ENCODE measurements at regions not wholly inside any gene's neighbourhood (a gene's known extent, or its start where the extent isn't known, plus 50 kb on each side); places are given as distances from the start of the nearest gene placed in this dataset.
"Not testable (repeated sequence)": the region's sequence is repeated elsewhere in the genome, so short reads cannot be mapped to it uniquely, and the experiment has no call there.

- Mint-ChIP-seq H3K4me3 (no peak overlapping the region), H3K27me3 (no peaks in the 10 kb centered on the region), H3K36me3 (ENCODE audit: low read depth) (no peaks in the 10 kb centered on the region), H3K4me1 (no peaks in the 10 kb centered on the region), H3K27ac (no peak overlapping the region)
- no peak for DNase-seq
- no peak for ATAC-seq
- no peaks in the 10 kb centered on the region for H3K9me3 ChIP-seq (ENCODE audit: control insufficient read depth, low read length, poor library complexity, severe bottlenecking)
Observed at GRCh38 chr2:139600166-139600565, 820.0 kb upstream of the NXPH2 start.

- H3K4me1 Mint-ChIP-seq = no peaks in the 10 kb centered on the region
- H3K27ac Mint-ChIP-seq = no peak overlapping the region
- DNase-seq = no peak
- H3K27me3 Mint-ChIP-seq = no peaks in the 10 kb centered on the region
- ATAC-seq = no peak
- no peaks in the 10 kb centered on the region for H3K36me3 Mint-ChIP-seq (ENCODE audit: low read depth)
- no peak overlapping the region for H3K4me3 Mint-ChIP-seq
- no peaks in the 10 kb centered on the region for H3K9me3 ChIP-seq (ENCODE audit: control insufficient read depth, low read length, poor library complexity, severe bottlenecking)
Observed at GRCh38 chr2:139585101-139585500, 804.9 kb upstream of the NXPH2 start.

DNA sequence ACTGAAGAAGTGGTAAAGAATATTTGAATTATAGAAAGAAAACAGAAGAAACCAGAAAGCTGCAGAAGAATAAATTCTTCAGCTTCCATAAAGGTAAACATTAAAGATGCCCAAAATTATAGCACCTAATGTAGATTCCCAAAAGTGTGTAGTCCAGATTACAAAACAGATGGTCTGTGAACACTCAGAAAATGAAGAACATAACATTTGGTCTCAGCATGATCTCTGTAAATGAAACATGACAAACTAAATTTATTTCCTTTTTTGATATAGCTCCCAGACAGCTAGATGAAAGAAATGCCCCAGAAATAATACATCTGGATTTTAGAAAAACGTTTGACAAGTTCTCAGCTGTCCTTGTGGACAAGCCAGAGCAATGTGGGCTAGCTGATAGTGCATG, 794.2 kb upstream of the NXPH2 start:
- no peaks in the 10 kb centered on the region for H3K36me3 Mint-ChIP-seq (ENCODE audit: low read depth)
- H3K4me1 Mint-ChIP-seq = no peaks in the 10 kb centered on the region
- no peak overlapping the region for H3K27ac Mint-ChIP-seq

DNA sequence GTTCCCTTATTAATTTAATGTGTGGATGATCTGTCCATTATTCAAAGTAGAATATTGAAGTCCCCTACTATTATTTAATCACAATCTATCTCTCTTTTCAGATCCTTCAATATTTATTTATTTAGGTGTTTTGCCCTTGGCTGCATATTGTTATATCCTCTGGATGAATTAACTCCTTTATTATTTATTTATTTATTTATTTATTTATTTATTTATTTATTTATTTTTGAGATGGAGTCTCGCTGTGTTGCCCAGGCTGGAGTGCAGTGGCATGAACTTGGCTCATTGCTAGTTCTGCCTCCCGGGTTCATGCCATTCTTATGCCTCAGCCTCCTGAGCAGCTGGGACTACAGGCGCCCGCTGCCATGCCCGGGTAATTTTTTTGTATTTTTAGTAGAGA, 776.6 kb upstream of the NXPH2 start:
- no peak for DNase-seq
- Mint-ChIP-seq H3K4me3 (no peak overlapping the region), H3K4me1 (no peaks in the 10 kb centered on the region), H3K27me3 (no peaks in the 10 kb centered on the region), H3K36me3 (ENCODE audit: low read depth) (no peaks in the 10 kb centered on the region), H3K27ac (no peak overlapping the region)
- ATAC-seq = no peak
- H3K9me3 ChIP-seq (ENCODE audit: control insufficient read depth, low read length, poor library complexity, severe bottlenecking) = no peaks in the 10 kb centered on the region

More for the DNA sequence above, 794.2 kb upstream of the NXPH2 start:
- H3K9me3 ChIP-seq (ENCODE audit: control insufficient read depth, low read length, poor library complexity, severe bottlenecking) = no peaks in the 10 kb centered on the region
- Mint-ChIP-seq H3K4me3 (no peak overlapping the region), H3K27me3 (no peaks in the 10 kb centered on the region)
- DNase-seq (no peak), ATAC-seq (no peak)

- H3K9me3 ChIP-seq (ENCODE audit: control insufficient read depth, low read length, poor library complexity, severe bottlenecking) = no peaks in the 10 kb centered on the region
- ATAC-seq = no peak
- Mint-ChIP-seq H3K27me3 (no peaks in the 10 kb centered on the region), H3K36me3 (ENCODE audit: low read depth) (no peaks in the 10 kb centered on the region), H3K4me3 (no peak overlapping the region), H3K27ac (no peak overlapping the region), H3K4me1 (no peaks in the 10 kb centered on the region)
- DNase-seq = no peak
Observed at GRCh38 chr2:139550873-139551272, 770.7 kb upstream of the NXPH2 start.

GRCh38 chr2:139550341-139550740, 770.2 kb upstream of the NXPH2 start:
- no peak overlapping the region for H3K27ac Mint-ChIP-seq
- no peaks in the 10 kb centered on the region for H3K36me3 Mint-ChIP-seq (ENCODE audit: low read depth)
- ATAC-seq (no peak), DNase-seq (no peak)
- no peaks in the 10 kb centered on the region for H3K27me3 Mint-ChIP-seq
- no peak overlapping the region for H3K4me3 Mint-ChIP-seq
- H3K9me3 ChIP-seq (ENCODE audit: control insufficient read depth, low read length, poor library complexity, severe bottlenecking) = no peaks in the 10 kb centered on the region
- no peaks in the 10 kb centered on the region for H3K4me1 Mint-ChIP-seq

- no peaks in the 10 kb centered on the region for H3K9me3 ChIP-seq (ENCODE audit: control insufficient read depth, low read length, poor library complexity, severe bottlenecking)
Observed at GRCh38 chr2:139544186-139544851, 764.1 kb upstream of the NXPH2 start.

GRCh38 chr2:139538332-139539020, 758.3 kb upstream of the NXPH2 start:
- ATAC-seq; H3K27me3 Mint-ChIP-seq; H3K4me3 Mint-ChIP-seq; H3K4me1 Mint-ChIP-seq; DNase-seq; H3K9me3 ChIP-seq (ENCODE audit: control insufficient read depth, low read length, poor library complexity, severe bottlenecking); H3K36me3 Mint-ChIP-seq (ENCODE audit: low read depth); H3K27ac Mint-ChIP-seq: not testable (repeated sequence)

More at GRCh38 chr2:139544186-139544851, 764.1 kb upstream of the NXPH2 start:
- Mint-ChIP-seq H3K4me1 (no peaks in the 10 kb centered on the region), H3K27me3 (no peaks in the 10 kb centered on the region), H3K36me3 (ENCODE audit: low read depth) (no peaks in the 10 kb centered on the region), H3K4me3 (no peak overlapping the region), H3K27ac (no peak overlapping the region)
- DNase-seq (no peak), ATAC-seq (no peak)

- H3K27me3 Mint-ChIP-seq = no peaks in the 10 kb centered on the region
- DNase-seq (no peak), ATAC-seq (no peak)
- H3K27ac Mint-ChIP-seq = no peak overlapping the region
- H3K9me3 ChIP-seq (ENCODE audit: control insufficient read depth, low read length, poor library complexity, severe bottlenecking) = no peaks in the 10 kb centered on the region
- no peak overlapping the region for H3K4me3 Mint-ChIP-seq
- no peaks in the 10 kb centered on the region for H3K4me1 Mint-ChIP-seq
- H3K36me3 Mint-ChIP-seq (ENCODE audit: low read depth) = no peaks in the 10 kb centered on the region
Observed at GRCh38 chr2:139529080-139529479, 748.9 kb upstream of the NXPH2 start.

DNA sequence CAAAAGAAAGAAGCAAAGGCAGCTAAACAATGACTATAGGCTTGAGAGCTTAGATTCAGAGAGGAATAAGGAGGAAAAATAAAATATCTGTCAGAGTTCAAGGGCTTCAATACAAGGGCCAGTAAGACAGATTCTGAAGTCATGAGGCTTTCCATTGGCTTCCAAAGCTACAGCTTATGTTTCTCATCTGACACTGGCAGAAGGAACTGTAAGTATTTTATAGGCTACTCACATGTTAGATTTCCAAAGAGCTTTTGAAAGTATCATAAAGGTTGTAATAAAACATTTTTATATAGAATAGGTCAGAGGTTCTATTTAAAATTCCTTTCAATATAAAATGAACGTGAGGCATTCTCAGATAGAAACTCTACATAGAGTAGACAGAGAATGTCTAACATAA, 746.6 kb upstream of the NXPH2 start:
- H3K9me3 ChIP-seq (ENCODE audit: control insufficient read depth, low read length, poor library complexity, severe bottlenecking) = no peaks in the 10 kb centered on the region
- Mint-ChIP-seq H3K27ac (no peak overlapping the region), H3K4me3 (no peak overlapping the region), H3K27me3 (no peaks in the 10 kb centered on the region), H3K36me3 (ENCODE audit: low read depth) (no peaks in the 10 kb centered on the region), H3K4me1 (no peaks in the 10 kb centered on the region)
- ATAC-seq (no peak), DNase-seq (no peak)

DNA sequence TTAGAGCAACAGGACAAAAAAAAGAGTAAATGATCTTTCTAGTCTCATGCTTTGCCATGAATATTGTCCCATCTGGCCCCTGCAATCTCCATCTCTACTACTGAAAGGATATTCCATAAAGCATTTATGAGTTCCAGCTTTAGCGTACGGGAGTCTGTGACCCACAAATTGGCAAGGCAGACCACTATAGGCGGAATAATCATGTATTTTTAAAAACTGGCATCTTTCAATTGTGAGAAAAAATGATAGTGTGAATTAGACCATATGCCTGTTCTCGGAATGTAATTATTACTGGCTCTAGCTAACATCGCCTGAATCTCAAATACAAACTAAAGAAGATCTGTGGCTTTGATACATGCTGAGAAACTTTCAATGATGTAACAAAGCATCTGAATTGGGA, 738.1 kb upstream of the NXPH2 start:
- ATAC-seq (no peak), DNase-seq (no peak)
- H3K4me3 Mint-ChIP-seq = no peak overlapping the region
- H3K4me1 Mint-ChIP-seq = no peaks in the 10 kb centered on the region
- no peaks in the 10 kb centered on the region for H3K27me3 Mint-ChIP-seq
- no peaks in the 10 kb centered on the region for H3K36me3 Mint-ChIP-seq (ENCODE audit: low read depth)
- H3K27ac Mint-ChIP-seq = no peak overlapping the region
- peaks cover 2% of the 10 kb centered on the region for H3K9me3 ChIP-seq (ENCODE audit: control insufficient read depth, low read length, poor library complexity, severe bottlenecking)

GRCh38 chr2:139514951-139515350, 734.8 kb upstream of the NXPH2 start:
- Mint-ChIP-seq H3K4me3 (no peak overlapping the region), H3K4me1 (no peaks in the 10 kb centered on the region), H3K27ac (no peak overlapping the region), H3K27me3 (no peaks in the 10 kb centered on the region), H3K36me3 (ENCODE audit: low read depth) (no peaks in the 10 kb centered on the region)
- ATAC-seq (no peak), DNase-seq (no peak)
- peaks cover 2% of the 10 kb centered on the region for H3K9me3 ChIP-seq (ENCODE audit: control insufficient read depth, low read length, poor library complexity, severe bottlenecking)

GRCh38 chr2:139495851-139496250, 715.7 kb upstream of the NXPH2 start:
- no peaks in the 10 kb centered on the region for H3K4me1 Mint-ChIP-seq
- no peaks in the 10 kb centered on the region for H3K36me3 Mint-ChIP-seq (ENCODE audit: low read depth)
- no peak overlapping the region for H3K4me3 Mint-ChIP-seq
- ATAC-seq = no peak
- H3K27ac Mint-ChIP-seq = no peak overlapping the region
- no peak for DNase-seq
- no peaks in the 10 kb centered on the region for H3K27me3 Mint-ChIP-seq
- H3K9me3 ChIP-seq (ENCODE audit: control insufficient read depth, low read length, poor library complexity, severe bottlenecking) = no peaks in the 10 kb centered on the region

GRCh38 chr2:139492131-139492680, 712.0 kb upstream of the NXPH2 start:
- H3K9me3 ChIP-seq (ENCODE audit: control insufficient read depth, low read length, poor library complexity, severe bottlenecking) = no peaks in the 10 kb centered on the region
- Mint-ChIP-seq H3K4me3 (no peak overlapping the region), H3K36me3 (ENCODE audit: low read depth) (no peaks in the 10 kb centered on the region), H3K27ac (no peak overlapping the region), H3K27me3 (no peaks in the 10 kb centered on the region), H3K4me1 (no peaks in the 10 kb centered on the region)
- ATAC-seq (no peak), DNase-seq (no peak)

Data from T-helper 17 cell (primary cell).